PC-3 (cell line): ENCODE measurements at regions not wholly inside any gene's neighbourhood (a gene's known extent, or its start where the extent isn't known, plus 50 kb on each side); places are given as distances from the start of the nearest gene placed in this dataset.

ENCODE experiments used
- EZH2 ChIP-seq: fragments of 300-600 bp; sonication (generic); IDR thresholded peaks from one replicate; pipeline ENCODE4 v1.6.1; 2017; ENCODE audit warnings: antibody characterized with exemption, mild to moderate bottlenecking, low read length; ENCODE audit not compliant: unreplicated experiment
- EZH2phosphoT487 ChIP-seq: fragments of 300-600 bp; sonication (generic); IDR thresholded peaks from 2 replicates; pipeline ENCODE4 v1.6.1; 2018; ENCODE audit warnings: mild to moderate bottlenecking, antibody characterized with exemption, low read length, borderline replicate concordance
- TF ChIP-seq, protein P1 (sequence below): fragments of 300-600 bp; sonication (generic); conservative IDR thresholded peaks from 2 replicates; pipeline ENCODE4 v1.5.1; 2017; ENCODE audit warnings: antibody characterized with exemption, low read depth, mild to moderate bottlenecking, low read length

DNA sequence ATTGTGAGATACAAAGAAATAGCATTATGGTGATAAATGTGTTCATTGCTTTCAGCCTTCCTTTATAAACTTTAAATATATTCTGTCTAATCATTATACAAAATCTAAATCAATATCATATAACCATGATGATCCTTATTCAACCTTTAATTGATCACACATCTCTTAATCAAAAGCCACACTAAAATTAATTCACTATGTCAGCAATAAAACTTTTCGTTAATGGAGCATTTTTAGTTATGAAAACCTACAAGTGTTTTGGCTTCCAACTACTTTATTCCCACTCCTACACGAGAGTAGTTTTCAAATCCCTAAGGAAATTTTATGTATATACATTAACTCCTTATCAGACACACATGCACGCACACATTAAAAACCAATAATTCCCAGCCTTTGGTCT is 530.2 kb downstream of the KCTD8 start:
- no peak for TF ChIP-seq EZH2phosphoT487
- TF ChIP-seq, protein P1, sequence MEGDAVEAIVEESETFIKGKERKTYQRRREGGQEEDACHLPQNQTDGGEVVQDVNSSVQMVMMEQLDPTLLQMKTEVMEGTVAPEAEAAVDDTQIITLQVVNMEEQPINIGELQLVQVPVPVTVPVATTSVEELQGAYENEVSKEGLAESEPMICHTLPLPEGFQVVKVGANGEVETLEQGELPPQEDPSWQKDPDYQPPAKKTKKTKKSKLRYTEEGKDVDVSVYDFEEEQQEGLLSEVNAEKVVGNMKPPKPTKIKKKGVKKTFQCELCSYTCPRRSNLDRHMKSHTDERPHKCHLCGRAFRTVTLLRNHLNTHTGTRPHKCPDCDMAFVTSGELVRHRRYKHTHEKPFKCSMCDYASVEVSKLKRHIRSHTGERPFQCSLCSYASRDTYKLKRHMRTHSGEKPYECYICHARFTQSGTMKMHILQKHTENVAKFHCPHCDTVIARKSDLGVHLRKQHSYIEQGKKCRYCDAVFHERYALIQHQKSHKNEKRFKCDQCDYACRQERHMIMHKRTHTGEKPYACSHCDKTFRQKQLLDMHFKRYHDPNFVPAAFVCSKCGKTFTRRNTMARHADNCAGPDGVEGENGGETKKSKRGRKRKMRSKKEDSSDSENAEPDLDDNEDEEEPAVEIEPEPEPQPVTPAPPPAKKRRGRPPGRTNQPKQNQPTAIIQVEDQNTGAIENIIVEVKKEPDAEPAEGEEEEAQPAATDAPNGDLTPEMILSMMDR: no peak
- no peak for TF ChIP-seq EZH2
